Fibroblast of lung (primary cell): ENCODE measurements at regions not wholly inside any gene's neighbourhood (a gene's known extent, or its start where the extent isn't known, plus 50 kb on each side); places are given as distances from the start of the nearest gene placed in this dataset.

ENCODE experiments used
- DNase-seq, 2 donors: peaks; one replicate each; pipeline versions ENCODE4 v3.0.0 to v3.0.0-alpha.2; 2010; ENCODE audit warnings: low read depth in 2 of 2
- H2AFZ ChIP-seq: 2 replicates; pipeline ENCODE4 v1.5.1; 2012; ENCODE audit warnings: low read length, control low read depth, inconsistent platforms
- H3K27ac ChIP-seq: 2 replicates; pipeline ENCODE4 v1.5.1; 2011; ENCODE audit warnings: low read length, control low read depth; ENCODE audit not compliant: insufficient read depth
- H3K27me3 ChIP-seq: 2 replicates; pipeline ENCODE4 v1.5.1; 2011; ENCODE audit warnings: mild to moderate bottlenecking, low read length; ENCODE audit not compliant: control insufficient read depth, insufficient read depth
- H3K36me3 ChIP-seq: 2 replicates; pipeline ENCODE4 v1.5.1; 2011; ENCODE audit warnings: low read length; ENCODE audit not compliant: control insufficient read depth, insufficient read depth
- H3K4me1 ChIP-seq: 2 replicates; pipeline ENCODE4 v1.5.1; 2011; ENCODE audit warnings: low read length; ENCODE audit not compliant: control insufficient read depth, insufficient read depth; ENCODE audit errors: extremely low read depth
- H3K4me2 ChIP-seq: 2 replicates; pipeline ENCODE4 v1.5.1; 2011; ENCODE audit warnings: low read length, control low read depth; ENCODE audit not compliant: insufficient read depth; ENCODE audit errors: extremely low read depth
- H3K4me3 ChIP-seq, 4 experiments: fragments of 200-600 bp in 1 of 4; sonication (generic) in 1 of 4; replicated peaks in 1 of 4; 2 replicates each; pipeline ENCODE4 v1.5.1; 2011 to 2016; ENCODE audit warnings: low read length in 4 of 4, low read depth in 3 of 4, mild to moderate bottlenecking in 3 of 4, control low read depth in 2 of 4, inconsistent platforms in 1 of 4, mixed read lengths in 1 of 4; ENCODE audit not compliant: insufficient read depth in 1 of 4; ENCODE audit errors: control extremely low read depth in 1 of 4
- H3K79me2 ChIP-seq: 2 replicates; pipeline ENCODE4 v1.5.1; 2012; ENCODE audit warnings: mild to moderate bottlenecking, low read length, inconsistent platforms; ENCODE audit not compliant: control insufficient read depth, insufficient read depth
- H3K9ac ChIP-seq: 2 replicates; pipeline ENCODE4 v1.5.1; 2011; ENCODE audit warnings: mild to moderate bottlenecking, low read length, control low read depth; ENCODE audit not compliant: insufficient read depth
- H3K9me3 ChIP-seq: 2 replicates; pipeline ENCODE4 v1.5.1; 2012; ENCODE audit warnings: low read depth, low read length; ENCODE audit not compliant: control insufficient read depth, insufficient read depth
- H4K20me1 ChIP-seq: 2 replicates; pipeline ENCODE4 v1.5.1; 2011; ENCODE audit warnings: low read length; ENCODE audit not compliant: control insufficient read depth, insufficient read depth; ENCODE audit errors: extremely low read depth
- EZH2 ChIP-seq: IDR thresholded peaks from 2 replicates; pipeline ENCODE4 v1.5.1; 2012; ENCODE audit warnings: low read length, control low read depth, mild to moderate bottlenecking; ENCODE audit errors: missing control alignments
- TF ChIP-seq, protein P1 (sequence below), 2 donors: IDR thresholded peaks in 1 of 2; conservative IDR thresholded peaks in 1 of 2; 1 replicate in 1 of 2; 2 replicates in 1 of 2; pipeline ENCODE4 v1.5.1; 2011 to 2012; ENCODE audit warnings: low read length in 2 of 2, control low read depth in 1 of 2, inconsistent platforms in 1 of 2, low read depth in 1 of 2, mild to moderate bottlenecking in 1 of 2

DNA sequence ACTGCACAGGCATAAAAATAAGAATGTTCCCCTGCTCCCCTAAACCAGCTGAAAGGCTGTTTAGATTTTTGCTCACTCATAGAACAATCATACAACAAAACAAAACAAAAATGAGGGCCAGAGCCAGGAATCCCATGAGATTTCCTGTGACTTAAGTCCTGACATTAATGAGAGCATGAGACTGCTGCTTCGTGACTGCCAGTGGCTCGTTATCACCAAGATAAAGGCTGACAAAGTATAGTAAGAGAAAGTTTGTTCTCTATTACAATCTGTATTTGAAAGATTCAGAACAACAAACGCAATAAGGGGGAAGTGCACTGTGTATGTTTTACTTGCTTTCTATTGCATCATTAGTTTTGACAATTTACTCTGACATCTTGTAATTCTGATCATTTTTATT, 837.1 kb upstream of the C9orf72 start:
- H3K9ac ChIP-seq: no peak overlapping the region

DNA sequence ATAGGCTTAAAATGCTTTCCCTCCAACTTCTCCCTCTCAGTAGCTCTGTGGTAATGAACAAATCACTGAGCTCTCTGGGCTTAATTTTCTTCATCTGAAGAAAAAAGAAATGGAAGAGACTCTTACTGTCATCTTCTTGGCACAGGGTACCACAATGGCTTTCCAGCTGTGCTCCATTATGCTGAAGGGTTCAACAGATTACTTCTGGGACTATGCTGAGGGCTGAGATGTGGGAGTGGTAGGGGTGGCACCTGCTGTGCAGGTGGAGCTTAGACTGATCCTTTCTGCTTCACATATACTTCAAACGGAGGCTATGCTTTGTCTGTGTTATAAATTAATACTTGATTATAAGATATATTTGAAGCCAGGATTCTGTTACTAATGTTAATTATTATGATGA, 840.2 kb upstream of the C9orf72 start:
- no peaks in the 10 kb centered on the region for H3K9me3 ChIP-seq
- H3K4me2 ChIP-seq: no peak overlapping the region
- no peak for DNase-seq
- H3K4me1 ChIP-seq: no peaks in the 10 kb centered on the region
- no peak for TF ChIP-seq EZH2
- TF ChIP-seq, protein P1, sequence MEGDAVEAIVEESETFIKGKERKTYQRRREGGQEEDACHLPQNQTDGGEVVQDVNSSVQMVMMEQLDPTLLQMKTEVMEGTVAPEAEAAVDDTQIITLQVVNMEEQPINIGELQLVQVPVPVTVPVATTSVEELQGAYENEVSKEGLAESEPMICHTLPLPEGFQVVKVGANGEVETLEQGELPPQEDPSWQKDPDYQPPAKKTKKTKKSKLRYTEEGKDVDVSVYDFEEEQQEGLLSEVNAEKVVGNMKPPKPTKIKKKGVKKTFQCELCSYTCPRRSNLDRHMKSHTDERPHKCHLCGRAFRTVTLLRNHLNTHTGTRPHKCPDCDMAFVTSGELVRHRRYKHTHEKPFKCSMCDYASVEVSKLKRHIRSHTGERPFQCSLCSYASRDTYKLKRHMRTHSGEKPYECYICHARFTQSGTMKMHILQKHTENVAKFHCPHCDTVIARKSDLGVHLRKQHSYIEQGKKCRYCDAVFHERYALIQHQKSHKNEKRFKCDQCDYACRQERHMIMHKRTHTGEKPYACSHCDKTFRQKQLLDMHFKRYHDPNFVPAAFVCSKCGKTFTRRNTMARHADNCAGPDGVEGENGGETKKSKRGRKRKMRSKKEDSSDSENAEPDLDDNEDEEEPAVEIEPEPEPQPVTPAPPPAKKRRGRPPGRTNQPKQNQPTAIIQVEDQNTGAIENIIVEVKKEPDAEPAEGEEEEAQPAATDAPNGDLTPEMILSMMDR (conservative IDR thresholded peaks at IDR 0.05 in 1 of 2, IDR thresholded peaks at IDR 0.05 in 1 of 2; ENCODE audit: low read depth in 1 of 2, low read length in 2 of 2): no peak
- no peak overlapping the region for H3K27ac ChIP-seq
- H3K4me3 ChIP-seq: no peak overlapping the region
- H3K79me2 ChIP-seq: no peaks in the 10 kb centered on the region
- H3K9ac ChIP-seq: no peak overlapping the region
- no peaks in the 10 kb centered on the region for H3K36me3 ChIP-seq
- no peaks in the 10 kb centered on the region for H4K20me1 ChIP-seq
- H2AFZ ChIP-seq: no peak overlapping the region
- no peaks in the 10 kb centered on the region for H3K27me3 ChIP-seq

More for the DNA sequence above, 837.1 kb upstream of the C9orf72 start:
- Histone ChIP-seq H3K36me3 (no peaks in the 10 kb centered on the region), H4K20me1 (no peaks in the 10 kb centered on the region), H3K4me3 (no peak overlapping the region), H2AFZ (no peak overlapping the region), H3K9me3 (no peaks in the 10 kb centered on the region), H3K4me2 (no peak overlapping the region), H3K27me3 (no peaks in the 10 kb centered on the region), H3K4me1 (no peaks in the 10 kb centered on the region), H3K79me2 (no peaks in the 10 kb centered on the region), H3K27ac (no peak overlapping the region)
- peak in 1 of 2 donors; percentile 18 for DNase-seq
- TF ChIP-seq, protein P1 (conservative IDR thresholded peaks at IDR 0.05 in 1 of 2, IDR thresholded peaks at IDR 0.05 in 1 of 2; ENCODE audit: low read depth in 1 of 2, low read length in 2 of 2): no peak

DNA sequence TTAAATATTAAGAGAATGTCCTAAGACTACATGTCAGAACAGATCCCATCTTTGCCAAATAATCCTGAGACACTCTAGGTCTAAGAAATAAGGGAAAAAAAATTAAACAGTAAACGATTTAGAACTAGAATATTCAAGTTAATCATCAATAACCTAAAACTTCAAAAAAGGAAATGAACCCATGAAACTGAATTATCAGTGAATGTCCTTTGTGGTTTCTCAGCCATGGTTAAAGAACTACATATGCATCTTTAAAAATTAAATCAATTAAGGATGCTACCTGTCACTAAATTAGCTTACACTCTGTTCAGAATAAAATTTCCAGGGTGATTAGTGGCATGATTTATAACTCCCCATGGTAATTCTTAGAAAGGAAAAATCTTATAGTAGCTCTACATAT, 850.0 kb upstream of the C9orf72 start:
- Histone ChIP-seq H3K4me1 (no peaks in the 10 kb centered on the region), H2AFZ (no peak overlapping the region), H3K79me2 (no peaks in the 10 kb centered on the region), H3K27ac (no peak overlapping the region), H3K27me3 (no peaks in the 10 kb centered on the region), H3K4me2 (no peak overlapping the region), H3K36me3 (no peaks in the 10 kb centered on the region), H3K9me3 (no peaks in the 10 kb centered on the region), H4K20me1 (no peaks in the 10 kb centered on the region), H3K4me3 (no peak overlapping the region), H3K9ac (no peak overlapping the region)
- no peak for TF ChIP-seq EZH2
- TF ChIP-seq, protein P1 (conservative IDR thresholded peaks at IDR 0.05 in 1 of 2, IDR thresholded peaks at IDR 0.05 in 1 of 2; ENCODE audit: low read depth in 1 of 2, low read length in 2 of 2): no peak
- DNase-seq: no peak
